K562 (cell line): ENCODE measurements at regions not wholly inside any gene's neighbourhood (a gene's known extent, or its start where the extent isn't known, plus 50 kb on each side); places are given as distances from the start of the nearest gene placed in this dataset.

ENCODE experiments used
- ATAC-seq: fragments of 200-7000 bp; cut with Tn5 transposase; 3 replicates; pipeline ENCODE4 v1.9.1; 2020; ENCODE audit warnings: moderate library complexity
- BruUV-seq: library from RNA; stranded (reverse); fragments of 400-500 nt; replicated peaks from 2 replicates; lab custom pipeline; 2021; lab: Mats Ljungman, UMichigan
- CTCF ChIA-PET: fragments of 300-600 bp; formaldehyde crosslinking; extraction: SDS; loops from one replicate; lab custom pipeline; 2021; ENCODE audit warnings: low intra/inter-chr PET ratio; lab: Yijun Ruan, JAX
- POLR2A ChIA-PET: fragments of 300-600, 350-650 bp; sonication (Branson Sonifier 250); formaldehyde crosslinking; extraction: SDS; loops from one replicate; lab custom pipeline; 2021; ENCODE audit warnings: antibody characterized with exemption, inconsistent platforms; lab: Yijun Ruan, JAX
- DNase-seq, 4 experiments: peaks; one replicate each; pipeline versions ENCODE4 v3.0.0 to v3.0.0-alpha.2; 2011 to 2018; ENCODE audit warnings: low spot score in 3 of 4, mixed read lengths in 3 of 4; ENCODE audit errors: extremely low read depth in 1 of 4
- FAIRE-seq: peaks from 2 replicates; lab custom pipeline; 2011; peaks lifted over from hg19 to GRCh38; lab: Jason Lieb, UNC
- H2AFZ ChIP-seq: 2 replicates; pipeline ENCODE4 v1.6.0; 2011; ENCODE audit warnings: low read depth, low read length, control low read depth, inconsistent platforms
- H3K27ac ChIP-seq: fragments of 200-600 bp; 3 replicates; pipeline ENCODE4 v1.8.0; 2011; ENCODE audit warnings: low read depth, mild to moderate bottlenecking, control low read depth, inconsistent platforms, low read length, moderate library complexity, mixed read lengths; ENCODE audit errors: extremely low read depth
- H3K27me3 ChIP-seq, 2 experiments: fragments of 300-600 bp in 1 of 2; 2 replicates in 1 of 2; 3 replicates in 1 of 2; pipeline versions ENCODE4 v1.6.0 to v1.8.0; 2011; ENCODE audit warnings: inconsistent platforms in 2 of 2, low read length in 2 of 2, mild to moderate bottlenecking in 1 of 2, mixed read lengths in 1 of 2, moderate library complexity in 1 of 2; ENCODE audit not compliant: control insufficient read depth in 2 of 2, insufficient read depth in 2 of 2
- H3K36me3 ChIP-seq: fragments of 300-600 bp; 3 replicates; pipeline ENCODE4 v1.8.0; 2011; ENCODE audit warnings: mild to moderate bottlenecking, low read length, inconsistent platforms; ENCODE audit not compliant: control insufficient read depth, insufficient read depth
- H3K4me1 ChIP-seq, 2 experiments: fragments of 200-600 bp in 1 of 2; replicated peaks in 1 of 2; 2 replicates in 1 of 2; 3 replicates in 1 of 2; pipeline versions ENCODE4 v1.5.1 to v1.8.0; 2011; ENCODE audit warnings: inconsistent platforms in 2 of 2, low read length in 2 of 2, mild to moderate bottlenecking in 1 of 2, mixed read lengths in 1 of 2, moderate library complexity in 1 of 2; ENCODE audit not compliant: control insufficient read depth in 2 of 2, insufficient read depth in 2 of 2
- H3K4me2 ChIP-seq: 2 replicates; pipeline ENCODE4 v1.6.1; 2011; ENCODE audit warnings: low read length, control low read depth, inconsistent platforms, mixed read lengths; ENCODE audit not compliant: insufficient read depth
- H3K4me3 ChIP-seq: fragments of 200-600 bp; sonication (generic), shearing (Covaris generic); 2 replicates; pipeline ENCODE4 v1.5.1; 2016; ENCODE audit warnings: control low read depth, inconsistent platforms
- H3K79me2 ChIP-seq: fragments of 200-600 bp; 3 replicates; pipeline ENCODE4 v1.8.0; 2011; ENCODE audit warnings: low read length, inconsistent platforms; ENCODE audit not compliant: control insufficient read depth, insufficient read depth
- H3K9ac ChIP-seq, 2 experiments: 2 replicates each; pipeline versions ENCODE4 v1.6.0 to v1.6.1; 2011; ENCODE audit warnings: low read depth in 2 of 2, low read length in 2 of 2, control low read depth in 1 of 2, inconsistent platforms in 1 of 2, mild to moderate bottlenecking in 1 of 2, mixed read lengths in 1 of 2; ENCODE audit not compliant: insufficient read depth in 1 of 2
- H3K9me1 ChIP-seq: one replicate; pipeline ENCODE4 v1.6.0; 2011; ENCODE audit warnings: inconsistent platforms, mild to moderate bottlenecking, low read length, moderate library complexity; ENCODE audit not compliant: control insufficient read depth, insufficient read depth
- H3K9me3 ChIP-seq: replicated peaks from 2 replicates; pipeline ENCODE4 v1.5.1; 2011; ENCODE audit warnings: low read depth, low read length, inconsistent platforms; ENCODE audit not compliant: control insufficient read depth, insufficient read depth
- H4K20me1 ChIP-seq: replicated peaks from 2 replicates; pipeline ENCODE4 v1.6.1; 2011; ENCODE audit warnings: low read length, inconsistent platforms, mixed read lengths; ENCODE audit not compliant: control insufficient read depth, insufficient read depth
- BACH1 ChIP-seq: fragments of 200-800 bp; sonication (Bioruptor generic); IDR thresholded peaks from 2 replicates; pipeline ENCODE4 v1.6.1; 2016; ENCODE audit warnings: missing genetic modification characterization, missing compliant biosample characterization
- DIDO1 ChIP-seq: fragments of 450-650 bp; IDR thresholded peaks from 2 replicates; pipeline ENCODE4 v1.6.1; 2016; ENCODE audit warnings: low read depth, missing biosample characterization, missing genetic modification characterization
- HDAC3 ChIP-seq: fragments of 450-650 bp; IDR thresholded peaks from 2 replicates; pipeline ENCODE4 v1.6.1; 2018; ENCODE audit warnings: borderline replicate concordance, mild to moderate bottlenecking, moderate library complexity; ENCODE audit not compliant: partially characterized antibody
- MCM3 ChIP-seq: fragments of 450-650 bp; IDR thresholded peaks from 2 replicates; pipeline ENCODE4 v1.6.1; 2016
- MCM5 ChIP-seq: fragments of 450-650 bp; IDR thresholded peaks from 2 replicates; pipeline ENCODE4 v1.6.1; 2016; ENCODE audit warnings: low read depth
- MTA2 ChIP-seq: fragments of 450-650 bp; IDR thresholded peaks from 2 replicates; pipeline ENCODE4 v1.6.1; 2016; ENCODE audit warnings: low read depth
- PML ChIP-seq: IDR thresholded peaks from 2 replicates; pipeline ENCODE4 v1.6.1; 2012; ENCODE audit warnings: low read length, inconsistent platforms
- ZBTB17 ChIP-seq: fragments of 450-650 bp; formaldehyde crosslinking; IDR thresholded peaks from 2 replicates; pipeline ENCODE4 v1.4.0; 2020; ENCODE audit warnings: mild to moderate bottlenecking
- ZNF232 ChIP-seq: sonication (generic); formaldehyde crosslinking; IDR thresholded peaks from 2 replicates; pipeline ENCODE4 v1.8.0; 2022; ENCODE audit warnings: mild to moderate bottlenecking, missing genetic modification reagents
- ZNF24 ChIP-seq: fragments of 450-650 bp; IDR thresholded peaks from 2 replicates; pipeline ENCODE4 v1.6.1; 2016
- WGBS: fragments of 100-300 bp; shearing (Covaris generic); methylation state at CpG from one replicate; pipeline ENCODE4 v1.1.6; 2016; ENCODE audit warnings: low coverage, mixed read lengths; ENCODE audit not compliant: insufficient coverage; ENCODE audit errors: missing lambda C conversion rate; 5-methylcytosine and 5-hydroxymethylcytosine counted together
- in situ Hi-C: fragments of 300-500 bp; cut with MboI; formaldehyde crosslinking; loops from 4 replicates; pipeline ENCODE4 v1.15.0; 2018; ENCODE audit warnings: inconsistent platforms, mixed read lengths
- intact Hi-C: fragments of 100-400 bp; cut with micrococcal nuclease; formaldehyde crosslinking; loops from 2 replicates; pipeline ENCODE4 v1.14.2; 2022
- TF ChIP-seq, protein P1 (sequence below): fragments of 450-650 bp; IDR thresholded peaks from 2 replicates; pipeline ENCODE4 v1.6.1; 2017; ENCODE audit warnings: antibody characterized with exemption
- TF ChIP-seq, protein P2 (sequence below): fragments of 250-450 bp; sonication (Bioruptor Pico); IDR thresholded peaks from 2 replicates; pipeline ENCODE4 v1.5.0; 2021
- TF ChIP-seq, protein P3 (sequence below): fragments of 450-650 bp; IDR thresholded peaks from 2 replicates; pipeline ENCODE4 v1.6.1; 2016; ENCODE audit warnings: antibody characterized with exemption
- TF ChIP-seq, protein P4 (sequence below): fragments of 450-650 bp; formaldehyde crosslinking; conservative IDR thresholded peaks from 2 replicates; pipeline ENCODE4 v1.4.0; 2022; ENCODE audit warnings: mild to moderate bottlenecking, missing genetic modification characterization
- TF ChIP-seq, protein P5 (sequence below): IDR thresholded peaks from 2 replicates; pipeline ENCODE4 v1.6.1; 2011; ENCODE audit warnings: borderline replicate concordance, low read depth, mild to moderate bottlenecking, moderate library complexity, low read length; ENCODE audit not compliant: insufficient read depth, poor library complexity, severe bottlenecking
- TF ChIP-seq, protein P6 (sequence below): fragments of 450-650 bp; formaldehyde crosslinking; IDR thresholded peaks from 2 replicates; pipeline ENCODE4 v1.4.0; 2020; ENCODE audit warnings: mild to moderate bottlenecking

DNA sequence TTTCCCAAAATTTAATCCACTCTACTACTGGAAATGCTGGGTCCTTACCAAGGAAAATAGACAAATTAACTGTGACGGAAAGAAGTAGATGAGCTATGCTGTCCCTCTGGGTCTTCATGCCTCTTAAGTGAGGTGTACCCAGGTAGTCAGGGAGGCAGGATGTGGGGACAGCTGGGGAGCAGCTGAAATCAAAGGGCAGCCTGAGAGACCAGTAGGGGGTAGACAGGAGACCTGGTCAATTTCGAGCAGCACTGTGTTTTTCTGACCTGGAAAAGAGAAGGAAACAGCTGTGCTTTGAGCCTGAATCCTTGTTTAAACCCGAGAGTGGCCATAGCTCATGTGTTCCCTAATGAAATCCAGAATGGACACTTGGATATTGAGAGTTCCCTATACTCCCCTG lies 587.3 kb downstream of the EFNB2 start:
- 0% methylated on average over 3 of the region's 3 CpGs for WGBS
- Histone ChIP-seq H3K27me3 (no peaks in the 10 kb centered on the region), H3K4me3 (no peak overlapping the region), H3K27ac (no peak overlapping the region), H3K36me3 (no peaks in the 10 kb centered on the region), H3K9ac (no peak overlapping the region), H4K20me1 (no peaks in the 10 kb centered on the region), H3K9me1 (no peaks in the 10 kb centered on the region), H3K9me3 (no peaks in the 10 kb centered on the region), H3K79me2 (no peaks in the 10 kb centered on the region), H2AFZ (no peak overlapping the region), H3K4me1 (no peaks in the 10 kb centered on the region), H3K4me2 (no peak overlapping the region)
- no peak for ATAC-seq
- DNase-seq: no peak
- no peak for FAIRE-seq
- POLR2A ChIA-PET: interaction anchor here (0.7 kb wide), 1 partner anchor 559 kb away, joined by 3 read pairs; no protein-coding TSS in a partner anchor
- intact Hi-C loops (no loop called here), in situ Hi-C loops (no loop called here)
- CTCF ChIA-PET: no interaction called here
- BruUV-seq: no TSS peak
- TF ChIP-seq MCM3 (no peak), MCM5 (no peak), ZNF232 (CRISPR knock-in tag) (no peak), BACH1 (tag) (no peak), ZNF24 (no peak), ZBTB17 (CRISPR knock-in tag) (no peak), MTA2 (no peak), HDAC3 (no peak), DIDO1 (no peak), PML (no peak)
- TF ChIP-seq, protein P1, sequence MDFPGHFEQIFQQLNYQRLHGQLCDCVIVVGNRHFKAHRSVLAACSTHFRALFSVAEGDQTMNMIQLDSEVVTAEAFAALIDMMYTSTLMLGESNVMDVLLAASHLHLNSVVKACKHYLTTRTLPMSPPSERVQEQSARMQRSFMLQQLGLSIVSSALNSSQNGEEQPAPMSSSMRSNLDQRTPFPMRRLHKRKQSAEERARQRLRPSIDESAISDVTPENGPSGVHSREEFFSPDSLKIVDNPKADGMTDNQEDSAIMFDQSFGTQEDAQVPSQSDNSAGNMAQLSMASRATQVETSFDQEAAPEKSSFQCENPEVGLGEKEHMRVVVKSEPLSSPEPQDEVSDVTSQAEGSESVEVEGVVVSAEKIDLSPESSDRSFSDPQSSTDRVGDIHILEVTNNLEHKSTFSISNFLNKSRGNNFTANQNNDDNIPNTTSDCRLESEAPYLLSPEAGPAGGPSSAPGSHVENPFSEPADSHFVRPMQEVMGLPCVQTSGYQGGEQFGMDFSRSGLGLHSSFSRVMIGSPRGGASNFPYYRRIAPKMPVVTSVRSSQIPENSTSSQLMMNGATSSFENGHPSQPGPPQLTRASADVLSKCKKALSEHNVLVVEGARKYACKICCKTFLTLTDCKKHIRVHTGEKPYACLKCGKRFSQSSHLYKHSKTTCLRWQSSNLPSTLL: no peak
- TF ChIP-seq, protein P2, sequence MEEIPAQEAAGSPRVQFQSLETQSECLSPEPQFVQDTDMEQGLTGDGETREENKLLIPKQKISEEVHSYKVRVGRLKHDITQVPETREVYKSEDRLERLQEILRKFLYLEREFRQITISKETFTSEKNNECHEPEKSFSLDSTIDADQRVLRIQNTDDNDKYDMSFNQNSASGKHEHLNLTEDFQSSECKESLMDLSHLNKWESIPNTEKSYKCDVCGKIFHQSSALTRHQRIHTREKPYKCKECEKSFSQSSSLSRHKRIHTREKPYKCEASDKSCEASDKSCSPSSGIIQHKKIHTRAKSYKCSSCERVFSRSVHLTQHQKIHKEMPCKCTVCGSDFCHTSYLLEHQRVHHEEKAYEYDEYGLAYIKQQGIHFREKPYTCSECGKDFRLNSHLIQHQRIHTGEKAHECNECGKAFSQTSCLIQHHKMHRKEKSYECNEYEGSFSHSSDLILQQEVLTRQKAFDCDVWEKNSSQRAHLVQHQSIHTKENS (CRISPR knock-in tag): no peak
- TF ChIP-seq, protein P3, sequence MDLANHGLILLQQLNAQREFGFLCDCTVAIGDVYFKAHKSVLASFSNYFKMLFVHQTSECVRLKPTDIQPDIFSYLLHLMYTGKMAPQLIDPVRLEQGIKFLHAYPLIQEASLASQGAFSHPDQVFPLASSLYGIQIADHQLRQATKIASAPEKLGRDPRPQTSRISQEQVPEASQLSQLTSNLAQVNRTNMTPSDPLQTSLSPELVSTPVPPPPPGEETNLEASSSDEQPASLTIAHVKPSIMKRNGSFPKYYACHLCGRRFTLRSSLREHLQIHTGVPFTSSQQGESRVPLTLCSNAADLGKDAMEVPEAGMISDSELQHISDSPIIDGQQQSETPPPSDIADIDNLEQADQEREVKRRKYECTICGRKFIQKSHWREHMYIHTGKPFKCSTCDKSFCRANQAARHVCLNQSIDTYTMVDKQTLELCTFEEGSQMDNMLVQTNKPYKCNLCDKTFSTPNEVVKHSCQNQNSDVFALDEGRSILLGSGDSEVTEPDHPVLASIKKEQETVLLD: no peak
- TF ChIP-seq, protein P4, sequence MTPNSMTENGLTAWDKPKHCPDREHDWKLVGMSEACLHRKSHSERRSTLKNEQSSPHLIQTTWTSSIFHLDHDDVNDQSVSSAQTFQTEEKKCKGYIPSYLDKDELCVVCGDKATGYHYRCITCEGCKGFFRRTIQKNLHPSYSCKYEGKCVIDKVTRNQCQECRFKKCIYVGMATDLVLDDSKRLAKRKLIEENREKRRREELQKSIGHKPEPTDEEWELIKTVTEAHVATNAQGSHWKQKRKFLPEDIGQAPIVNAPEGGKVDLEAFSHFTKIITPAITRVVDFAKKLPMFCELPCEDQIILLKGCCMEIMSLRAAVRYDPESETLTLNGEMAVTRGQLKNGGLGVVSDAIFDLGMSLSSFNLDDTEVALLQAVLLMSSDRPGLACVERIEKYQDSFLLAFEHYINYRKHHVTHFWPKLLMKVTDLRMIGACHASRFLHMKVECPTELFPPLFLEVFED: no peak
- TF ChIP-seq, protein P5, sequence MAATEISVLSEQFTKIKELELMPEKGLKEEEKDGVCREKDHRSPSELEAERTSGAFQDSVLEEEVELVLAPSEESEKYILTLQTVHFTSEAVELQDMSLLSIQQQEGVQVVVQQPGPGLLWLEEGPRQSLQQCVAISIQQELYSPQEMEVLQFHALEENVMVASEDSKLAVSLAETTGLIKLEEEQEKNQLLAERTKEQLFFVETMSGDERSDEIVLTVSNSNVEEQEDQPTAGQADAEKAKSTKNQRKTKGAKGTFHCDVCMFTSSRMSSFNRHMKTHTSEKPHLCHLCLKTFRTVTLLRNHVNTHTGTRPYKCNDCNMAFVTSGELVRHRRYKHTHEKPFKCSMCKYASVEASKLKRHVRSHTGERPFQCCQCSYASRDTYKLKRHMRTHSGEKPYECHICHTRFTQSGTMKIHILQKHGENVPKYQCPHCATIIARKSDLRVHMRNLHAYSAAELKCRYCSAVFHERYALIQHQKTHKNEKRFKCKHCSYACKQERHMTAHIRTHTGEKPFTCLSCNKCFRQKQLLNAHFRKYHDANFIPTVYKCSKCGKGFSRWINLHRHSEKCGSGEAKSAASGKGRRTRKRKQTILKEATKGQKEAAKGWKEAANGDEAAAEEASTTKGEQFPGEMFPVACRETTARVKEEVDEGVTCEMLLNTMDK: no peak
- TF ChIP-seq, protein P6, sequence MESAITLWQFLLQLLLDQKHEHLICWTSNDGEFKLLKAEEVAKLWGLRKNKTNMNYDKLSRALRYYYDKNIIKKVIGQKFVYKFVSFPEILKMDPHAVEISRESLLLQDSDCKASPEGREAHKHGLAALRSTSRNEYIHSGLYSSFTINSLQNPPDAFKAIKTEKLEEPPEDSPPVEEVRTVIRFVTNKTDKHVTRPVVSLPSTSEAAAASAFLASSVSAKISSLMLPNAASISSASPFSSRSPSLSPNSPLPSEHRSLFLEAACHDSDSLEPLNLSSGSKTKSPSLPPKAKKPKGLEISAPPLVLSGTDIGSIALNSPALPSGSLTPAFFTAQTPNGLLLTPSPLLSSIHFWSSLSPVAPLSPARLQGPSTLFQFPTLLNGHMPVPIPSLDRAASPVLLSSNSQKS (CRISPR knock-in tag): no peak
